Right lobe of liver (tissue), 4 donors: ENCODE measurements at regions not wholly inside any gene's neighbourhood (a gene's known extent, or its start where the extent isn't known, plus 50 kb on each side); places are given as distances from the start of the nearest gene placed in this dataset.

Source experiments
- CTCF ChIP-seq, 4 donors: fragments of 200-600 bp in 3 of 4; fragments of 450-650 bp in 1 of 4; IDR thresholded peaks; one replicate each; pipeline versions ENCODE4 v1.5.1 to v1.8.0; 2016 to 2022; ENCODE audit warnings: antibody characterized with exemption in 4 of 4, mild to moderate bottlenecking in 2 of 4
- POLR2A ChIP-seq: fragments of 450-650 bp; IDR thresholded peaks from one replicate; pipeline ENCODE4 v1.6.1; 2017; ENCODE audit warnings: antibody characterized with exemption, mild to moderate bottlenecking
- donor health status: DM: no; HTN: no; CAD: no.
- donor health status: DM: no; HTN: no; CAD: no.
- donor health status: DM: no; HTN: yes; CAD: no.

GRCh38 chr5:114838937-114839336, 330.8 kb downstream of the TRIM36 start:
- TF ChIP-seq CTCF (IDR thresholded peaks at IDR 0.05) = no peak
- TF ChIP-seq POLR2A = no peak
